ENCODE measurements at regions not wholly inside any gene's neighbourhood (a gene's known extent, or its start where the extent isn't known, plus 50 kb on each side); places are given as distances from the start of the nearest gene placed in this dataset.

- no peak for DNase-seq (ENCODE audit: low read depth, low spot score)
- in situ Hi-C loops (cut with HindIII; ENCODE audit: low pct_unique_long_range_greater_than_20kb, low sequenced_read_pairs), result no loop called here
Observed at GRCh38 chr17:77316191-77316641, 175.4 kb downstream of the SEC14L1 start.

- in situ Hi-C loops (cut with HindIII; ENCODE audit: low pct_unique_long_range_greater_than_20kb, low sequenced_read_pairs), result no loop called here
- no peak for DNase-seq (ENCODE audit: low read depth, low spot score)
Observed at GRCh38 chr17:77316651-77317050, 175.9 kb downstream of the SEC14L1 start.

GRCh38 chr17:77317091-77317750 is 176.5 kb downstream of the SEC14L1 start:
- DNase-seq (ENCODE audit: low read depth, low spot score), result no peak
- in situ Hi-C loops (cut with HindIII; ENCODE audit: low pct_unique_long_range_greater_than_20kb, low sequenced_read_pairs), result no loop called here

- in situ Hi-C loops (cut with HindIII; ENCODE audit: low pct_unique_long_range_greater_than_20kb, low sequenced_read_pairs), result no loop called here
- DNase-seq (ENCODE audit: low read depth, low spot score), result no peak
Observed at GRCh38 chr17:77318021-77318420, 177.3 kb downstream of the SEC14L1 start.

- in situ Hi-C loops (cut with HindIII; ENCODE audit: low pct_unique_long_range_greater_than_20kb, low sequenced_read_pairs), result no loop called here
- DNase-seq (ENCODE audit: low read depth, low spot score), result peak; percentile 65
Observed at GRCh38 chr17:77318491-77319210, 177.9 kb downstream of the SEC14L1 start.

- peak; percentile 95 for DNase-seq (ENCODE audit: low read depth, low spot score)
- in situ Hi-C loops (cut with HindIII; ENCODE audit: low pct_unique_long_range_greater_than_20kb, low sequenced_read_pairs), result no loop called here
Observed at GRCh38 chr17:77319211-77320043, 178.7 kb downstream of the SEC14L1 start.

- peak; percentile 97 for DNase-seq (ENCODE audit: low read depth, low spot score)
Observed at GRCh38 chr17:77320044-77320440, 179.3 kb downstream of the SEC14L1 start.

GRCh38 chr17:77320485-77321256 is 179.9 kb downstream of the SEC14L1 start:
- in situ Hi-C loops (cut with HindIII; ENCODE audit: low pct_unique_long_range_greater_than_20kb, low sequenced_read_pairs), result no loop called here
- peak; percentile 79 for DNase-seq (ENCODE audit: low read depth, low spot score)

More at GRCh38 chr17:77320044-77320440, 179.3 kb downstream of the SEC14L1 start:
- in situ Hi-C loops (cut with HindIII; ENCODE audit: low pct_unique_long_range_greater_than_20kb, low sequenced_read_pairs), result no loop called here

GRCh38 chr17:77321649-77322513 is 181.1 kb downstream of the SEC14L1 start:
- DNase-seq (ENCODE audit: low read depth, low spot score), result peak; percentile 77
- in situ Hi-C loops (cut with HindIII; ENCODE audit: low pct_unique_long_range_greater_than_20kb, low sequenced_read_pairs), result no loop called here

GRCh38 chr17:77322514-77323412 is 182.0 kb downstream of the SEC14L1 start:
- peak; percentile 94 for DNase-seq (ENCODE audit: low read depth, low spot score)
- in situ Hi-C loops (cut with HindIII; ENCODE audit: low pct_unique_long_range_greater_than_20kb, low sequenced_read_pairs), result no loop called here

- DNase-seq (ENCODE audit: low read depth, low spot score), result peak; percentile 49
- in situ Hi-C loops (cut with HindIII; ENCODE audit: low pct_unique_long_range_greater_than_20kb, low sequenced_read_pairs), result no loop called here
Observed at GRCh38 chr17:77323413-77324171, 182.8 kb downstream of the SEC14L1 start.

GRCh38 chr17:77324227-77324626 is 183.5 kb downstream of the SEC14L1 start:
- no peak for DNase-seq (ENCODE audit: low read depth, low spot score)
- in situ Hi-C loops (cut with HindIII; ENCODE audit: low pct_unique_long_range_greater_than_20kb, low sequenced_read_pairs), result no loop called here

- in situ Hi-C loops (cut with HindIII; ENCODE audit: low pct_unique_long_range_greater_than_20kb, low sequenced_read_pairs), result no loop called here
- no peak for DNase-seq (ENCODE audit: low read depth, low spot score)
Observed at GRCh38 chr17:77325577-77326075, 184.9 kb downstream of the SEC14L1 start.

GRCh38 chr17:77326076-77326591 is 185.4 kb downstream of the SEC14L1 start:
- DNase-seq (ENCODE audit: low read depth, low spot score), result no peak
- in situ Hi-C loops (cut with HindIII; ENCODE audit: low pct_unique_long_range_greater_than_20kb, low sequenced_read_pairs), result no loop called here

- in situ Hi-C loops (cut with HindIII; ENCODE audit: low pct_unique_long_range_greater_than_20kb, low sequenced_read_pairs), result no loop called here
- DNase-seq (ENCODE audit: low read depth, low spot score), result no peak
Observed at GRCh38 chr17:77326636-77327035, 185.9 kb downstream of the SEC14L1 start.
